ENCODE measurements at regions not wholly inside any gene's neighbourhood (a gene's known extent, or its start where the extent isn't known, plus 50 kb on each side); places are given as distances from the start of the nearest gene placed in this dataset.

DNA sequence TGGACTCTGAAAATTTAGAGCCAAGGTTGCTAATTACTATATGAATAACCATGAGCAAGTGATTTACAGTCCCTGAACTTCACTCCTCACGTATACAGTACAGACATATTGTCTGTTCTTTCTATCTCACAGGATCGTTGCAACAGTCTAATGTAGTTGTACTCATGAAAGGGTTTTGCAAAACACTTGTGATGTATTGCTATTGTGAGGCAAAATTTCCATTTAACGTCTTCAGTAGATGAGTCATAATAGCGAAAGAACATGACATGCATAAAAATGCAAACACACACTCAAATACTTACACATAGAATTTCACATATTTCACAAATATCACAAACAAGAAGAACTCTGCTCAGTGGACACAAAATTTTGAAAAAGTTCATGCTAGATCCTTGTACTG, 134.6 kb upstream of the TRPC6 start:
- no TSS peak for BruUV-seq (replicated peaks)
- Histone ChIP-seq H3K56ac (ENCODE audit: extremely low read depth, insufficient read depth, low read length) (no peak overlapping the region), H3K27ac (ENCODE audit: insufficient read depth, low read length) (no peak overlapping the region; the same call in 1 of the 2 replicates), H2BK15ac (ENCODE audit: low read depth, low read length) (no peak overlapping the region), H3K79me1 (ENCODE audit: low read depth in 1 of 2, low read length in 2 of 2) (no peaks in the 10 kb centered on the region), H2AK9ac (replicated peaks; ENCODE audit: low read depth, low read length, poor library complexity) (no peak overlapping the region), H4K8ac (ENCODE audit: low read depth in 2 of 2, low read length in 2 of 2) (no peak overlapping the region; a peak in 1 of 4 replicates), H2BK5ac (ENCODE audit: low read depth, low read length, poor library complexity, severe bottlenecking) (peak overlapping the region; percentile 76), H2AK5ac (ENCODE audit: low read depth, low read length) (no peak overlapping the region), H2BK120ac (ENCODE audit: low read depth, low read length) (no peak overlapping the region), H3K4ac (ENCODE audit: low read depth, low read length) (no peak overlapping the region), H4K91ac (ENCODE audit: insufficient read depth, low read depth, low read length) (no peak overlapping the region), H3K36me3 (ENCODE audit: control insufficient read depth, insufficient read depth, low read length) (no peaks in the 10 kb centered on the region), H2AFZ (replicated peaks; ENCODE audit: low read length, poor library complexity) (no peak overlapping the region), H3K14ac (replicated peaks; ENCODE audit: low read depth, low read length) (no peak overlapping the region), H3K9me1 (ENCODE audit: insufficient read depth, low read length) (no peaks in the 10 kb centered on the region), H3K18ac (ENCODE audit: low read depth, low read length) (no peak overlapping the region), H4K20me1 (ENCODE audit: insufficient read depth, low read length) (no peaks in the 10 kb centered on the region), H2BK20ac (ENCODE audit: low read depth, low read length) (no peak overlapping the region), H3K23ac (ENCODE audit: low read depth, low read length) (no peak overlapping the region), H3K4me2 (ENCODE audit: low read depth, low read length) (peak overlapping the region; percentile 44; the same call in 1 of the 2 replicates), H3K4me3 (ENCODE audit: insufficient read depth, low read depth, low read length) (no peak overlapping the region), H3K9me3 (ENCODE audit: control insufficient read depth, insufficient read depth, low read length) (0 out of 2 replicates have a peak, but pooled peaks cover 1% of the 10 kb centered on the region), H3K4me1 (ENCODE audit: control insufficient read depth, insufficient read depth, low read length) (peaks cover 6% of the 10 kb centered on the region), H4K5ac (ENCODE audit: low read depth, low read length) (no peak overlapping the region), H3K27me3 (ENCODE audit: control insufficient read depth, insufficient read depth, low read length) (no peaks in the 10 kb centered on the region), H3K9ac (ENCODE audit: low read depth, low read length) (no peak overlapping the region)
- CTCF ChIA-PET = interaction anchor here (0.6 kb wide), 2 partner anchors 142 to 225 kb away, joined by 3 read pairs; no protein-coding TSS in a partner anchor
- dilution Hi-C loops (cut with HindIII; ENCODE audit: low sequenced_read_pairs, unreplicated experiment) = no loop called here
- DNase-seq (peak; percentile 89), ATAC-seq (ENCODE audit: low read depth) (peak; percentile 68)
- TF ChIP-seq, protein P1, sequence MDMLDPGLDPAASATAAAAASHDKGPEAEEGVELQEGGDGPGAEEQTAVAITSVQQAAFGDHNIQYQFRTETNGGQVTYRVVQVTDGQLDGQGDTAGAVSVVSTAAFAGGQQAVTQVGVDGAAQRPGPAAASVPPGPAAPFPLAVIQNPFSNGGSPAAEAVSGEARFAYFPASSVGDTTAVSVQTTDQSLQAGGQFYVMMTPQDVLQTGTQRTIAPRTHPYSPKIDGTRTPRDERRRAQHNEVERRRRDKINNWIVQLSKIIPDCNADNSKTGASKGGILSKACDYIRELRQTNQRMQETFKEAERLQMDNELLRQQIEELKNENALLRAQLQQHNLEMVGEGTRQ (IDR thresholded peaks at IDR 0.05; ENCODE audit: low read depth, low read length) = no peak
- no peak for TF ChIP-seq SMC3 (IDR thresholded peaks at IDR 0.05; ENCODE audit: low read depth, low read length)
- TF ChIP-seq MAFK (IDR thresholded peaks at IDR 0.05; ENCODE audit: low read depth, low read length) = no peak
- TF ChIP-seq, protein P2, sequence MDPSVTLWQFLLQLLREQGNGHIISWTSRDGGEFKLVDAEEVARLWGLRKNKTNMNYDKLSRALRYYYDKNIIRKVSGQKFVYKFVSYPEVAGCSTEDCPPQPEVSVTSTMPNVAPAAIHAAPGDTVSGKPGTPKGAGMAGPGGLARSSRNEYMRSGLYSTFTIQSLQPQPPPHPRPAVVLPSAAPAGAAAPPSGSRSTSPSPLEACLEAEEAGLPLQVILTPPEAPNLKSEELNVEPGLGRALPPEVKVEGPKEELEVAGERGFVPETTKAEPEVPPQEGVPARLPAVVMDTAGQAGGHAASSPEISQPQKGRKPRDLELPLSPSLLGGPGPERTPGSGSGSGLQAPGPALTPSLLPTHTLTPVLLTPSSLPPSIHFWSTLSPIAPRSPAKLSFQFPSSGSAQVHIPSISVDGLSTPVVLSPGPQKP (IDR thresholded peaks at IDR 0.05; ENCODE audit: borderline replicate concordance, low read depth, low read length) = no peak
- TF ChIP-seq MXI1 (IDR thresholded peaks at IDR 0.05; ENCODE audit: borderline replicate concordance, low read depth, low read length) = no peak
- TF ChIP-seq, protein P3, sequence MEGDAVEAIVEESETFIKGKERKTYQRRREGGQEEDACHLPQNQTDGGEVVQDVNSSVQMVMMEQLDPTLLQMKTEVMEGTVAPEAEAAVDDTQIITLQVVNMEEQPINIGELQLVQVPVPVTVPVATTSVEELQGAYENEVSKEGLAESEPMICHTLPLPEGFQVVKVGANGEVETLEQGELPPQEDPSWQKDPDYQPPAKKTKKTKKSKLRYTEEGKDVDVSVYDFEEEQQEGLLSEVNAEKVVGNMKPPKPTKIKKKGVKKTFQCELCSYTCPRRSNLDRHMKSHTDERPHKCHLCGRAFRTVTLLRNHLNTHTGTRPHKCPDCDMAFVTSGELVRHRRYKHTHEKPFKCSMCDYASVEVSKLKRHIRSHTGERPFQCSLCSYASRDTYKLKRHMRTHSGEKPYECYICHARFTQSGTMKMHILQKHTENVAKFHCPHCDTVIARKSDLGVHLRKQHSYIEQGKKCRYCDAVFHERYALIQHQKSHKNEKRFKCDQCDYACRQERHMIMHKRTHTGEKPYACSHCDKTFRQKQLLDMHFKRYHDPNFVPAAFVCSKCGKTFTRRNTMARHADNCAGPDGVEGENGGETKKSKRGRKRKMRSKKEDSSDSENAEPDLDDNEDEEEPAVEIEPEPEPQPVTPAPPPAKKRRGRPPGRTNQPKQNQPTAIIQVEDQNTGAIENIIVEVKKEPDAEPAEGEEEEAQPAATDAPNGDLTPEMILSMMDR (conservative IDR thresholded peaks at IDR 0.05; ENCODE audit: low read depth, low read length) = no peak
- no peak for TF ChIP-seq RCOR1 (IDR thresholded peaks at IDR 0.05; ENCODE audit: insufficient replicate concordance, low read length)
- TF ChIP-seq RAD21 (IDR thresholded peaks at IDR 0.05; ENCODE audit: low read length) = no peak
- TF ChIP-seq POLR2A (IDR thresholded peaks at IDR 0.05; ENCODE audit: low read depth, low read length) = no peak
- peak; percentile 87 for TF ChIP-seq FOS (IDR thresholded peaks at IDR 0.05; ENCODE audit: low read depth, low read length)
- no peak for TF ChIP-seq BHLHE40 (IDR thresholded peaks at IDR 0.05; ENCODE audit: low read depth, low read length)
- no peak for TF ChIP-seq MAZ (IDR thresholded peaks at IDR 0.05; ENCODE audit: borderline replicate concordance, low read depth, low read length)
- peak; percentile 88 for TF ChIP-seq CEBPB (IDR thresholded peaks at IDR 0.05; ENCODE audit: low read depth, low read length)
- peak; percentile 68; the same call in 1 of the 2 replicates for TF ChIP-seq NFE2L2 (IDR thresholded peaks at IDR 0.05; ENCODE audit: low read depth, low read length)
- TF ChIP-seq RFX5 (IDR thresholded peaks at IDR 0.05; ENCODE audit: low read depth, low read length) = no peak
- no peak for TF ChIP-seq CHD1 (IDR thresholded peaks at IDR 0.05; ENCODE audit: low read depth, low read length)
- intact Hi-C loops (cut with micrococcal nuclease) = no loop called here
- in situ Hi-C loops (cut with MboI; ENCODE audit: low sequenced_read_pairs) = no loop called here
- no CpG with 5 or more reads among the region's 4 CpGs for WGBS, 2 experiments (ENCODE audit: extremely low coverage in 2 of 2, insufficient read length in 1 of 2)
- POLR2A ChIA-PET (ENCODE audit: unreplicated experiment) = no interaction called here

Data from IMR-90 (cell line).